T-helper 1 cell treated with Interleukin-12 subunit alpha and Interleukin-12 subunit beta and Interleukin-4 antibody, amounts not matched to agents 30 ng/mL and 1 ng/mL, for 36 hours (primary cell): ENCODE measurements at regions not wholly inside any gene's neighbourhood (a gene's known extent, or its start where the extent isn't known, plus 50 kb on each side); places are given as distances from the start of the nearest gene placed in this dataset.

Source experiments
- intact Hi-C: fragments of 100-400 bp; cut with micrococcal nuclease; formaldehyde crosslinking; loops from one replicate; pipeline ENCODE4 v1.15.1; 2024

DNA sequence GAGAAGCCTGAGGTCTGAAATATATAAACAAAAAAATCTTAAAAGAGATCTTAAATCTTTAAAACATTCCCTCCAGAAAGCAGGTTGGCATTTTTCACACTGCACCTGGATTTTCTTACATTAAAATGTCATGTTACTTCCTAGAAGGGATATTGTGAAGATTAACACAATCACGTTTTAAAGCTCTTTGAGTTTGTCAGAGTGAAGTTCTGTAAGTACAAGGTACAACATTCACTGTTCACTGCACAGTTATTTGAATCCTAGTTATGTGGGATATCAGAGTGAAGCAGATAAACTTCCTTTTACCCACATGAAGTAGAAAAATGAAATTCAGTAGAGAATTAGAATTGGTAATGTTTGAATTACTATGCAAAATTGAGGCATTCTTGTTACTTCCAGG is 353.6 kb upstream of the RGMB start:
- intact Hi-C loops = no loop called here

DNA sequence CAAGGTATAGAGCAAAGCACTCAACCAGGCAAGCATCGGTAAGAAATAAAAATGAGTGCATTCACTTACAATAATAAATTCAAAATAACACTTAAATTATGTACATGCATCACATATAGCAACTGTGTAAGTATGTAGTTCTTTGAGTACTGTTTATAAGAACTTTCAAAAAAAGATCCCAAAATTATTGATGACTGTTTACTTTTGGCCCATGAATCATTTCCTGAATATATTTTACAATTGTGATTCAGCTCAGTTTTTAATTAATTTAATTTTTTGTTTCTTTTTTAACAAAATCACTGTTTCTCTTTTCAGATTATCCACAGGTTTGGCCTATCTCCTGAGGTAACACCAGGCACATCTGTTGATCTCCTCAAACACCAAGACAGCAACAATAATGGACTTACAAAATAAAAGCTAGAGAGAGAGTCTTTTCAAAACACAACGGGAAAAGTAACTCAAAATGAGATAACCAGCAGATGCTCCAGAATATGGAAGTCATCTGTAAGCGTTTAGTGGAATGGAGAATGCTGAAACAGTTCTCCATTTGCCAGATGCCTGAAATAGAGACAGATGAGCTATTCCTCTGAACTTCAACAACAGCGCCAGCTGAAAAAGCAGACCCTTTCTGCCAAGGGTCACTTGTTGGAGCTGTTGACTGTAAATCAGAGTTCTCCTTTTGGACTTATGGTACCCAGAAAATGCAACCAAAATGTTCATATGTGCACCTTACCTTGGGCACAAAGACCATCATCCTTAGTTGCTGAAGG is 348.6 kb upstream of the RGMB start:
- intact Hi-C loops = no loop called here

DNA sequence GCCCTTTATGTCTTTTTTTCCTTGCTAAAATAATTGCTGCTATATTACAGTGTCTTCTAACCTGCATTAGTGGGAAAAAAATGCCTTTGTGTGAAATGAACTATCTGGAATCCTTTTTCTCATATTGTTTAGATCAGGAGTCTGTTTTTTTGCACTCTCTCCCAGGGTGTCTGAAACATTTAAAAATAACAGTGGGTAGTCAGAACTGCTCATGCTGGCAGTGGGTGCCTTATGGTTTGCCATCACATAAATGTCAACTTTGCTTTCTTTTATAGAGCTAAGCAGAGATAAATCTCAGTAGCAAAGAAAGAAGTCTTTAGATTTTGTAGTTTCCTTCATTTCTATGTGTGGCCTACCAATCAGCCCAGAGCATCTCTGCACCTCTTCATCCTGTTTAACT is 347.8 kb upstream of the RGMB start:
- intact Hi-C loops = no loop called here

DNA sequence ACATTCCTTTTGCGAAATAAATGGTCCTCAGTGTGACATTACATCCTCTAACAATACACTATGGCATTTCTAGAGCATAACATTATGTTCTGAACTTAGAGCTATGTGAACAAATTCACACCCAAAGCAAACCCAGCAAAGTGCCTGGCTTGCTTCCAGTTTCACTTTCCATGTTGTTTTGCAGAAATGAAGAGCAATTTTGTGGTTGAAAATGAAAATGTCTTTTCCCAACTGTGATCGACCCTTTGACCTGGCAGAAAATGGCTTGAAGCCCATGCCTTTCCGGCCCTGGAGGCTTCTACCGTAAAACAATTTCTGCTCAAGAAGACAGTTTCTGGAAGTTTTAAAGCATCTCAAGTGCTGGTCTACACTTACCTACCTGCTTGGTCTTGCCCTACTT is 344.7 kb upstream of the RGMB start:
- intact Hi-C loops = no loop called here

DNA sequence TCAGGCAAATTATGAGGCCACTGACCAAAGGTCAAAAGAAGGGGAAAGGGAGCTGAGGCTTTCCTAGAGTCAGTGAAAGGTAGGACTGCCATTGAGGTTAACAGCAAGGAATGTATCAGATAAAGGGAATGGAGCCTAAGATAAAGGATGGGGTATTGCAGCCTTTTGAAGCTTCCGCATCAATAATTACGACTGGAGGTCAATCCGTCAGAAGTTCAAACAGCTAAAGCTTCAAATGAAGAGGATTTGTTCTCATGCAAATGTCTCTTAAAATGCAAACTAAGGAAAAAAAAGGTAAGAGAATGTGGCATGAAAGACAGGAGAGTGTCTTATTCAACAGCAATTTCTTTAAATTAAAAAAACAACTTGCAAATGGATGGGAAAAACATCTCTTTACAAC is 341.1 kb upstream of the RGMB start:
- intact Hi-C loops = no loop called here

DNA sequence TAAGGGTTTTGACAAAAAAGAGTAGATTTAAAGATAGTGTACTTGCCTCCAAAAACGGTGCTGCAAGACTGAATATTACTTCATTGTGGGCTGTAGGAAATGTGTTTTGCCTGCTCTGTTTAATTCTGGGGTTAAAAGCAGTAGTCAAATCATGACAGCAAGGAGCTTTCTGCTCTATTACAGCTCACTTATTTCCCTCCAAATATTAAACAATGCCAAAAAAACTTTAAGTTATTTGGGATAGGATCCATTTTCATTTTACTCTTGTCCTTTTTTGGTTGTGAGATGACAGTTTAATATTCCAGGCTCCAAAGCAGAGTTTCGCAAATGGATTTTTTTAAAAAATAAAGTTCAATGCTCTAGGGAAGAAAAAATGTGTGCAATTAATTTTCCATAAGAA is 340.4 kb upstream of the RGMB start:
- intact Hi-C loops = no loop called here

DNA sequence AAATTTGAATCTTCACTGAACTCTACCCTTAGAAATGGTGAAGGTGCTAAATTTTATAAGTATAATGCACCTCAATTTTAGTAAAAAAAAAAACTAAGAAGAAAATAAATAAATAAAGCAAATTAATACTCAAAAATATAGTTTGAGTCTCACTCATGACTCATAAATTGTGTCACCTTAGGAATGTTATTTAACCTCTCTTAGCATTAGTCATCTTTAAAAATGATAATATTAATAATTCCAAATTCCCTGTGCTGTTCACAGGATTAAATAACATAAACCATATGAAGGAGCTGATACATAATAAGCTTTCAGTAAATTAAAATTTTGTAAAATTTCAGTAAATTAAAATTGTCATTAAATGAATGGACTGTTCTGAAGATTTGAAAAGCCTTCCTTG is 339.8 kb upstream of the RGMB start:
- intact Hi-C loops = no loop called here

DNA sequence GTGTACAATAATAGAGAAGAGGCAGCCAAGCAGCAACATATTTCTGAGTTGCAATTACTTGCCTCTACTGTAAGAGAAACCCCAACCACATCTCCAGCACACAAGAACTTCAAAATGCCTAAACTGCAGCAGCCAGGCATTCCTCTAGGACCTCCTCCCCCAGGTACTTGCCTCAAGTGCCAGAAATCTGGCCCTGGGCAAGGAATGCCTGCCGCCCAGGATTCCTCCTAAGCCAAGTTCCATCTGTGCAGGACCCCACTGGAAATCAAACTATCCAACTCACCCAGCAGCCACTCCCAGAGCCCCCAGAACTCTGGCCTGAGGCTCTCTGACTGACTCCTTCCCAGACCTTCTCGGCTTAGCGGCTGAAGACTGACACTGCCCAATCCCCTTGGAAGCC is 336.8 kb upstream of the RGMB start:
- intact Hi-C loops = no loop called here

DNA sequence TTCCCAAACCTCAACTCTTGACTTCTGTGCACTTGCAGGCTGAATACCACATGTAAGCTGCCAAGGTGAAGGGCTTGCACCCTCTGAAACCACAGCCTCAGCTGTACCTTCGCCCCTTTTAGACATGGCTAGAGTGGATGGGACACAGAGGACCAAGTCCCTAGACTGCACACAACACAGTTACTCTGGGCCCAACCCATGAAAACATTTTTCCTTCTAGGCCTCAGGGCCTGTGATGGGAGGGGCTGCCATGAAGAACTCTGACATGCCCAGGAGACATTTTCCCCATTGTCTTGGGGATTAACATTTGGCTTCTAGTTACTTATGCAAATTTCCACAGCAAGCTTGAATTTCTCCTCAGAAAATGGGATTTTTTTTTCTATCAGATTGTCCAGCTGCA is 331.0 kb upstream of the RGMB start:
- intact Hi-C loops = no loop called here

DNA sequence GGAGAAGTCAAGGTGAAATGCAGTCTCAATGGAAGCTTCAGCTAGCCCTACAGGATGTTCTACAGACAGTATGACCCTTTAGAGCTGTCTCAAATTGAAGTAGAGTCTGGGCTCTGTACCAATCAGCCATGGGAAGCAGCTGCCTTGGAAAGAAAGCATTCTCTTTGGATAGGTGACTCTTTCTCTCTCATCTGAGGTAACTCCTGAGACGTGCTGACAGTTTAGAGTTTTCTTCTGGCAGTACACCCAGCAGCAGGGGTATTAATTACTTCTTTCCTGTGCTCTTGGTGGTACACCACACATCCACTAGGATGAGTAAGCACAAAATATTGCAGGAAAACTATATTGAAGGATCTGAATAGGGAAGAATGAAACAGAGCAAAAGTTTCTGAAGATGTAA is 329.6 kb upstream of the RGMB start:
- intact Hi-C loops = no loop called here

DNA sequence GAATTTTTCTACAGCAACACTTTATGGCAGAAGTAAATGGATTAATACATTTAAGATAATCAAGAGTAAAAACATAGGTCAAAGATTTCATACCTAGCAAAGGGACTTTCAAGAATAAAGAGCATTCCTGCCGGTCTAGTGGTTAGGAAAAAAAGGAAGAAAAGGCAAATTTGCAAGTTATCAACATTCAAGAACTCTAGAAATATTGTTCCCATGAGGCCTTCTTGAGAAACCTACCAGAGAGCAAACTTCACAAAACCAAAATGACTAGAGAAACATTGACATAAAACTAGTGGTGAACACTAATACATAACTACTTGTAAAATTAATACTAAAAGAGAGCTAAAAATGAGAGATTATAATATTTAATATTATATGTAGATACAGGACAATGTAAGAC is 320.2 kb upstream of the RGMB start:
- intact Hi-C loops = no loop called here

DNA sequence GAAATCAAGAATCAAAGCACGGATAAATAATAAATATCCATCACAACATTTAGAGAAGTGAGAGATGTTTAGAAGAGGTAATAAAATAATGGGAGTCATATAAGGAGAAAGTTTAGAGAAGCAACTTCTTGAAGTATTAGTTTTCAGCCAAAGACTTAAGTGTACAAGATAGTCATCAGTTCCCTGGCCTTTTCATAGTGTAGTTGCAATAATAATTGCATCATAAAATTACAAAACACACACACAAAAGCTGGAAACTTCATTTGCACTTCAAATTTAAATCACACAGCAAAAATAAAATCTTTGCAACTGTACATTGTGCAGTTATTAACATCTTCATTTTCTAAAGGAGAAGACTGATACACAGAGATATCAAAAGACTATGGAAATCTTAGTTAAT is 319.1 kb upstream of the RGMB start:
- intact Hi-C loops = no loop called here

DNA sequence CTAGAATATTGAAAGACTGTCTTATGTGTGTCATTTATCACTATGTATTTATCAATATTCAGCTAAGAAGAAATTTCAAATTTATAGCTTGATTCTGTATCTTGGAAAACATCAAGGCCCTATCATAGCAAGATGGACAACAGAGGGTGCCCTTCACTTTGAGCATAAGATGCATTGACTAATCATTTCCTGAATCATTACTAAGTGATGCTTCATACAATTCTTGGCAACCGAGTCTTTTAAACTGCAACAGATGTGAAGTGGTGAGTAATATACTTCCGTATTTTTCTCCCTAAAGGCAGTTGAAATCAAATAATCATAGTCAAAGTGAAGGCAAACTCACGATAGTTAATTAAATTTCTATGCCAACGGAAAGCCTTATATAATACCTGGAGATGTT is 318.6 kb upstream of the RGMB start:
- intact Hi-C loops = no loop called here

DNA sequence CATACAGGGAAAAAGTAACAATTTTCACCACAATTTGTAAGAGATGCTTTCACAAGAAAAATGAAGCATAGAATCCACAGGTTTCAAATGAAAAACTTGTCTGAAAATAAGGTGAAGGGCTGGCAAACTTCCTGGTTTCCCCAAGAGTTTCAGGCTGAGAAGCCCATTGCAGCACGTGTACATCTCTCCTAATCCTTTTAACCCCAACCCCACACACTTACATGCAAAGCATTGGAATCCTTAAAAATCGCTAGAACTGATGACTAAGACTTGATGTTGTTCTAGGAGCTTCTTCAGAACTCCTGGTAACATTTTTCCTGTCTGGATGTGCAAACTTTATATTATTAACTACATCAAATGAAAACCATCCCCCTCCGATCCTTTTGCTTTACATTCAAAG is 317.8 kb upstream of the RGMB start:
- intact Hi-C loops = no loop called here

DNA sequence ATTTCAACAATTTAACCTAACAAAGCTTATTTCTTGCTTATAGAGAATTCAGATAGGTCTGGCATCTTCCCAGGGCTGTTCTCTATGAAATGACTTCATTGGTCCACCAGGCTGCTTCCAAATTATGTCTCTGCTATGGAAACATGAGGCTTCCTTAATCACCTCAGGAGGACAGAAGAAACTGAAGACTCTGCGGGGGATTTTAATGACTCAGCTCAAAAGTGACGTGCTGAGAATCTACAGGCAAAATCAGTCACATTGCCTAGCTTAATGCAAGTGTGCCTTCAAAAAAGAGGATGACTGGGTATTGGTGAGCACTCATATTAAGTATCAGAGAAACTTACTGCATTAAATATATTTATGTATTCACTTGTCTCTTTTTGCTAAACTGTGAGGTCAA is 315.5 kb upstream of the RGMB start:
- intact Hi-C loops = no loop called here

DNA sequence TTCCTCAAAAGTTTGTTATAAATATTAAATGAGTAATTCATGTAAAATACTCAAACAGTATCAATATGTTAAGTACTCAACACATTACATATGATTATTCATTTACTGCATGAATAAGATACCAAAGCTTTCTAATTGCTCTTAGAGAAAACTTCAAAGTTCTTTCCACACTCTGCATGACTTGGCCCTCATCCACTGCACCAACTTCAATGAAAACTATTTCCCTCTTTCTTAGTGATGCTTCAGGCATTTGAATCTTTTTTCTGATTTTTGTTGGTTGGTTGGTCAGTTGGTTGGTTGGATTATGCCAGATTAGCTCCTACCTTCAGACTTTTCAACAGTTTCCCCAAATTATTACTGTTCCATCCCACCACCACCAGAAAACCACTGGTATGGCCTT is 314.7 kb upstream of the RGMB start:
- intact Hi-C loops = no loop called here

DNA sequence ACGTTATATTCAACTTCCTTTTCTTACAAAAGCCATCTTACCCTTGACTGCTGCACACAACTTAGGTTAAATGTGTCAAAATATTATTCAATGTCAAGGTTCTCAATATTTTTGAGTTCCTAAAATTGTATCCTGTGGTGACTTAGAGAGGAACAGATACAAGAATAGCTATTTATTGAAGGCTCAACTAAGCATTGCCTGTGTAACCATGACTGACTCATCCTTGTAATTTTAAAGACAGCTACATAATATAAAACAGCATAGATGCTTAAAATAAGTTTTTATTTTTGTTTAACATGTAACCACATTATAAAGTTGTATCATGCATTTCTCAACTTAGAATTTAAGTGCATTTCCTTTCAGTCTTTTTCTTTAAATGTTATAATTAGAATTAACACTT is 312.9 kb upstream of the RGMB start:
- intact Hi-C loops = no loop called here

DNA sequence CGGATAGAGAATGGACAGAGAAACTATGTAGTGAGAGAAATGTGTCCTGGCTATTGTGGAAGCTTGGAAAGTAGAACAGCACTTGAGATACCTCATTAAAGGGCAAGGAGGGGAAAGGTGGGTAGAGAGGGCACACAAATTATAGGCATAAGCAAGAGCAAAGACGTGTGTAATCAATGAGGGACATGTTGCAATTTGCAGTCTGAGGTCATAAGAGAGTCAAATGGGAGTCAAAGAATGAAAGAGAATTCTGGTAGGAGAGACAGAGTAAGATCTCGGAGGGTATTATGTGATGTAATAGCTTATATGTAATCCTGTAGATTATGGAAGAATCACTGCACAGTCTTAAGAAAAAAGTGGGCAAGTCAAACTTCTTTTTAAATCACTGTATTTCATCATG is 312.0 kb upstream of the RGMB start:
- intact Hi-C loops = no loop called here

DNA sequence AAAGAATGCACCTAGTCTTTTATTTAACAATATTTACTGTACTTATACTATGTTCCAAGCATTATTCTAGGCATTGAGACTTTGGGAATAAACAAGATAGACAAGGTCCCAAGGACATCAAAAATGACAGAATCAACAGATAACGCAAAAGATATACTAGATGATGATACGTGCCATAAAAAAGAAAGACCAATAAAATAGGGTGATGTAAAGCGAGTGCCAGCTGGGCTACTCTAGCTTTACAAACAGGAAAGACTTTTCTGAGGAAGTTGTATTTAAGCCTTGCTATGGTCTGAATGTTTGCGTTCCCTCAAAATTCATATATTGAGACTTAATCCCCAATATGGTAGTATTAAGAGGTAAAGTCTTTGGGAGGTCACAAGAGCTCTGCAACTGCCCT is 310.2 kb upstream of the RGMB start:
- intact Hi-C loops = no loop called here

DNA sequence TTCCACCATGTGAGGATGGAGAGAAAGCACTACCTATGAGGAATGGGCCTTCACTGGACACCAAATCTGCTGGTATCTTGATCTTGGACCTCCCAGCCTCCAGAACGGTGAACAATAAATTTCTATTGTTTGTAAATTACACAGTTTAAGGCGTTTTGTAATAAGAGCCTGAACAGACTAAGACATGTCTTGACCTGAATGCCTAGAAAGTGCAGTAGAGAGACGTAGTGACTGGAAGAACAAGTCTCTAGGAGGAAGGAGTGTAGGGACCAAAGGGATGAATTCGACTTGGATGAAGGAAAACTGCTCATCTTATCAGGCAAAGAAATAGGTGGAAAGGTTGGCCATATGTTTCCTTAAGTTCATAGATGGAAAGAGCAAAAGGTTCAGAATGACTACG is 309.8 kb upstream of the RGMB start:
- intact Hi-C loops = no loop called here

DNA sequence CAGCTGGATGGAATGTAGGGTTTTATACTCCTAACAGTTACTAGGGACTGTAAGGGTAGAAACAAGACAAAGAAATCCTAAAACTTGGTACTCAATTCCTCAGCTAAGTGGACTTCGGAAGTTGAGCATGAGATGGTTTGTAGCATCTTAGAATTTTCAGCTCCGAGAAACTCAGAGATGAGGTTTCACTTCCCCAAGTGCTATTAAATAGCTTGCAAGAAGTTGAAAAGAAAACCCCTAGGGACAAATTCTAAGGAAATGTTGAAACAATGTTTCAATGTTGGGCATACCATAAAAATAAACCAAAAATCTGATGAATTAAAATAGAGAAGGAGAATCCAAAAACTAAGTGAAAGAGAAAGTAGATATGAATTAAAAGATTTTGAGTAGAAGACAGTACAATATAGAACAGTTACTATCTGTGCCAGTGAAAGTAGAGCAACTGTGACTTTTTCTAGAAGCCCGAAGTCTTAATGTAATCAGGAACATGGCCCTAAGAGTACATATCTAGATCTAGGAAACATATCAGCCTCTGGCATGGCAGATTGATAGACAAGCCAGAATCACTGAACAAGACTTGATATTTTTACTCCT is 308.6 kb upstream of the RGMB start:
- intact Hi-C loops = no loop called here

DNA sequence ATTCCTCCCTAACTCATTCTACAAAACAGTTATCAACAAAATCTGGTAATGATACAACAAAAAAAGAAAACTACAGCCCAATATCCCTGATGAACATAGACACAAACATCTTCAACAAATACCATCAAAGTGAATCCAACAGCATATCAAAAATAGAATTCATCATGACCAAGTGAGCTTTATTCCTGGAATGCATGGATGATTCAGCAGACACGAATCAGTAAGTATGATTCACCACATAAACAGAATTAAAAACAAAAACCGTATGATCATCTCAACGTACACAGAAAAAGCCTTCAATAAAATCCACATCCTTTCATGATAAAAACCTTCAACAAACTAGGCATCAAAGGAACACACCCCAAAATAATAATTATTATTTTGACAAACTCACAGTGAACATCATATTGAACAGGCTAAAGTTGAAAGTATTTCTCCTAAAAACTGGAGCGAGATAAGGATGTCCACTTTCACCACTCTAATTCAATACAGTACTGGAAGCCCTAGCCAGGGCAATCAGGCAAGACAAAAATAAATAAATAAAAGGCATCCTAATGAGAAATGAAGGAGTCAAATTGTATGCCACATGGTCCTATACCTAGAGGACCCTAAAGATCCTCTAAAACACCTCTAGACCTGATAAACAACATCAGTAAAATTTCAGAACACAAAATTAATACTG is 305.1 kb upstream of the RGMB start:
- intact Hi-C loops = no loop called here

DNA sequence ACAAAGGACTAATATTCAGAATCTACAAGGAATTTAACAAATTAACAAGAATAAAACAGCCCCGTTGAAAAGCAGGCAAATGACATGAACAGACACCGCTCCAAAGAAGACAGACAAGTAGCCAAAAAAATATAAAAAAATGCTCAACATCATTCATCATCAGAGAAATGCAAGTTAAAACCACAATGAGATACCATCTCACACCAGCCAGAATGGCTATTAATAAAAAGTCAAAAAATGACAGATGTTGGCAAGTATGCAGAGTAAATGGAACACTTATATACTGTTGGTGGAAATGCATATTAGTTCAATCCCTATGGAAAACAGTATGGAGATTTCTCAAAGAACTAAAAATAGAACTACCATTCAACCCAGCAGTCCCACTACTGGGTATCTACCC is 302.7 kb upstream of the RGMB start:
- intact Hi-C loops = no loop called here
